GM12891 (cell line): ENCODE measurements at regions not wholly inside any gene's neighbourhood (a gene's known extent, or its start where the extent isn't known, plus 50 kb on each side); places are given as distances from the start of the nearest gene placed in this dataset.
A peak's percentile ranks its signal among the peaks of the same experiment; 100 is the strongest.
"Not testable (repeated sequence)": the region's sequence is repeated elsewhere in the genome, so short reads cannot be mapped to it uniquely, and the experiment has no call there.

Experiments
- DNase-seq: peaks from one replicate; pipeline ENCODE4 v3.0.0; 2011; ENCODE audit warnings: low spot score; ENCODE audit not compliant: insufficient read length
- FAIRE-seq: peaks from 2 replicates; lab custom pipeline; 2011; peaks lifted over from hg19 to GRCh38; lab: Jason Lieb, UNC
- PAX5 ChIP-seq: IDR thresholded peaks from 2 replicates; pipeline ENCODE4 v1.6.1; 2011; ENCODE audit warnings: low read length, moderate library complexity, mild to moderate bottlenecking; ENCODE audit not compliant: insufficient read depth, severe bottlenecking
- POLR2A ChIP-seq: IDR thresholded peaks from 2 replicates; pipeline ENCODE4 v1.6.1; 2011; ENCODE audit warnings: low read depth, low read length, control low read depth
- POLR2AphosphoS5 ChIP-seq: IDR thresholded peaks from 2 replicates; pipeline ENCODE4 v1.6.1; 2011; ENCODE audit warnings: low read depth, low read length, control low read depth
- POU2F2 ChIP-seq: IDR thresholded peaks from 2 replicates; pipeline ENCODE4 v1.6.1; 2011; ENCODE audit warnings: low read depth, mild to moderate bottlenecking, control low read depth, low read length, moderate library complexity
- SPI1 ChIP-seq: IDR thresholded peaks from 2 replicates; pipeline ENCODE4 v1.6.1; 2011; ENCODE audit warnings: low read depth, low read length, control low read depth
- TAF1 ChIP-seq: IDR thresholded peaks from 2 replicates; pipeline ENCODE4 v1.6.1; 2011; ENCODE audit warnings: low read depth, low read length, control low read depth

GRCh38 chr4:118572991-118573390 lies 112.2 kb upstream of the METTL14 start:
- FAIRE-seq, DNase-seq: not testable (repeated sequence)

DNA sequence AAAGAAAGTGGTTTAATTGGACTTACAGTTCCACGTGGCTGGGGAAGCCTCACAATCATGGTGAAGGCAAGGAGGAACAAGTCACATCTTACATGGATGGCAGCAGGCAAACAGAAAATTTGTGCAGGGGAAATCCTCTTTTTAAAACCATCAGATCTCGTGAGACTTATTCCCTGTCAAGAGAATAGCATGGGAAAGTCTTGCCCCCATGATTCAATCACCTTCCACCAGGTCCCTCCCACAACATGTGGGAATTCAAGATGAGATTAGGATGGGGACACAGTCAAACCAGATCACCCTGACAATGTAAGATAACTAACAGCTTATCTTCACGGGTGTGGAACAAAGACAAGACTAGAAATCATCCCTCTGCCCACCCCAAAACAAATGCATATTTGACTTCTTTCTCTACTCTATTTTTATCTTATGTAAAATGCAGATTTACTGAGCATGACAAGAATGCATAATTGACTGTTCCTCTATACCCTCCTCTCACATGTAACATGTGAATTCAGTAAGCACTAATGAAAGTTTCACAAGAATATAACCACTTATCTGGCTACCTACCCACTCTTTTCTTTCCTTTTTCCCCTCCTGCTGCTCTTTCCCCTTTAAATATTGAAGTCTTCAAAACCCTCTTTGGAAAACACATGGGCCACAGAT lies 110.8 kb upstream of the METTL14 start:
- FAIRE-seq = peak; percentile 89

GRCh38 chr4:118575057-118575456 lies 110.1 kb upstream of the METTL14 start:
- FAIRE-seq, DNase-seq: not testable (repeated sequence)

More for the DNA sequence above, 110.8 kb upstream of the METTL14 start:
- DNase-seq = not testable (repeated sequence)

GRCh38 chr4:118575726-118576125 lies 109.5 kb upstream of the METTL14 start:
- not testable (repeated sequence) for DNase-seq, FAIRE-seq

DNA sequence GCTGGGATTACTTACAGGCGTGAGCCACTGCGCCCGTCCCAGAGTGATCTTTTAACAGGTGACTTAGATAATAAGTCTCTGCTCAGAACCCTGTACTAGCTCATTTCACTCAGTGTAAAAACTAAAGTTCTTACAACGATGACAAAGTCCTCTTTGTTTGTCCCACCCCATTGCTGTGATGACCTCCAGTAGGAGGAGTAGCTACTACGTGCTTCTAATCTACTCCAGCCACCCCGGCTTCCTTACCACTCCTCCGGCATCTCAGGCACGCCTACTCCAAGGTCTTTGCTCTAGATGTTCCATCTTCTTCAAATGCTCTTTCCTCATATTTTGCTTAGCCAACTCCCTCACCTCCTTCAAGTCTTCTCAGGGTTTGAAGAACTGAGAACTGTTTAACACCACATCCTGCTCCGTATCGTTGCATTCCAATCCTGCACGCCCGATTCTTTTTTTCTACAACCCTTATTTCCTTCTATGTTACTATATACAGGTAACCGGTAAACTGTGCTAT lies 108.4 kb upstream of the METTL14 start:
- FAIRE-seq, DNase-seq: not testable (repeated sequence)

DNA sequence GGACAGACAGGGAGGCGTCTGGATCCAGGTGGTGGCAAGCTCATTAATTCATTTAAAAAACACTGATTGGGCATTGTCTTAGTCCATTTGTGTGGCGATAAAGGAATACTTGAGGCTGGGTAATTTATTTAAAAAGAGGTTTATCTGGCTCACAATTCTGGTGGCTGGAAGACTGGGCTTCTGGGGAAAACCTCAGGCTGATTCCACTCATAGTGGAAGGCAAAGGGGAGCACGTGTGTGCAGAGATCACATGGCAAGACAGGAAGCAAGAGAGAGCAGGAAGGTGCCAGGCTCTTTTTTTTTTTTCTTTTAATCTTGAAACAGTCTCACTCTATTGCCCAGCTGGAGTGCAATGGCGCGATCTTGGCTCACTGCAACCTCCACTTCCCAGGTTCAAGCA lies 100.2 kb upstream of the METTL14 start:
- no peak for FAIRE-seq
- TF ChIP-seq TAF1 = no peak
- TF ChIP-seq POLR2A = no peak
- no peak for TF ChIP-seq POLR2AphosphoS5
- TF ChIP-seq POU2F2 = no peak
- no peak for TF ChIP-seq PAX5
- no peak for TF ChIP-seq SPI1

DNA sequence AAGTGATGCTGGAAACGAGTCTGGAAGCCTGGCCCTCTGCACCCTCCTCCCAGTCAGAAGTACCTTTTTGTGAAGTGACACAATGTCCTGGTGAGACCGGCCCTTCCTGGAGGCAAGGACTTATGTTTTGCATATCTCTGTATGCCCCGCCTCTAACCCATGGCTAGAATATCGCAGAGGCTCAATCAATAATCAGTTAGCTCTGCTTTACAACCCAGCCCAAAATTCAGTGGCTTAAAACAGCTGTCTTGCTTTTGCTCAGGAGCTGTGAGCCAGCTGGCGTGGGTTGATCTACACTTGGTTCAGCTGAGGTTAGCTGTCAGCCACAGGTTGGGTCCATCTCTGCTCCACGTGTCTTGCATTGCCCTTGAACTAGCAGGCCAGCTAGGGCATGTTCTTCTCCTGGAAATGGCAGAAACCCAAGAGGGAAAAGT lies 98.8 kb upstream of the METTL14 start:
- FAIRE-seq = no peak
- no peak for DNase-seq
- TF ChIP-seq PAX5 (no peak), TAF1 (no peak), POU2F2 (no peak), SPI1 (no peak), POLR2A (no peak), POLR2AphosphoS5 (no peak)

More for the DNA sequence above, 100.2 kb upstream of the METTL14 start:
- DNase-seq = no peak

DNA sequence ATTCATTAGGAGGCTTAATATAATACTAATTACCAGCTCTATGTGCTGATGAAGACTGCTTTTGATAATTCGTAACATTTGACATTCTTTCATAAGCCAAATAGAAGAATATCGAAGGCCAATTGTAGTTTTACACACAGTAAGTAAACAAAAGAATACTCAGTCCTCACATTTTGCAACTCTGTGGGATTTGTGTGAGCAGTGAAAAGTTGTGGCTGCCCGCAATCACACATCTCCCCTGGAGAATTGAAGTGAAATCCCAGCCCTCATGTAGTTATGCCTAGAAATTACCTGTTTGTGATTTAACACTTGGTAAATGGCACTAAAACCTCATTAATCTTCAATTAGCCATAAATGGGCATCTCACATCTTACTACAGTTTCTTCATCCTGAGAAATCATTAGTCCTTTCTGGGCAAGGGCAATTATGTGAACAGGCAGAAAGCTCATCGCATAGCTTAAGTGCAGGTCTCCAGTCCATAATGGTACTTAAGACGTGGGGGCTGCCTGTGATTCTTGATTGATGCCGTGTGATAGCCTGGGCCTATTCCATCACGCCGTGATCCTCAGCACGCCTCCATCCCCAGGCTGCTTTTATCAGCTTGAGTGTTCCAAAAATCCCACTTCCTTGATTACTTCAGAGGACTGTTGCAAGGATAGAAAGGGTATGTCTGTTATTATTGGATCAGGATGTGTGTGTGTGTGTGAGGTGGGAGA lies 97.9 kb upstream of the METTL14 start:
- DNase-seq = no peak
- FAIRE-seq = no peak
- no peak for TF ChIP-seq TAF1
- no peak for TF ChIP-seq POU2F2
- TF ChIP-seq PAX5 = no peak
- TF ChIP-seq POLR2A = no peak
- no peak for TF ChIP-seq SPI1
- no peak for TF ChIP-seq POLR2AphosphoS5

GRCh38 chr4:118587946-118588345 lies 97.2 kb upstream of the METTL14 start:
- TF ChIP-seq POU2F2 (no peak), SPI1 (no peak), PAX5 (no peak), POLR2AphosphoS5 (no peak), TAF1 (no peak), POLR2A (no peak)
- DNase-seq (no peak), FAIRE-seq (no peak)

DNA sequence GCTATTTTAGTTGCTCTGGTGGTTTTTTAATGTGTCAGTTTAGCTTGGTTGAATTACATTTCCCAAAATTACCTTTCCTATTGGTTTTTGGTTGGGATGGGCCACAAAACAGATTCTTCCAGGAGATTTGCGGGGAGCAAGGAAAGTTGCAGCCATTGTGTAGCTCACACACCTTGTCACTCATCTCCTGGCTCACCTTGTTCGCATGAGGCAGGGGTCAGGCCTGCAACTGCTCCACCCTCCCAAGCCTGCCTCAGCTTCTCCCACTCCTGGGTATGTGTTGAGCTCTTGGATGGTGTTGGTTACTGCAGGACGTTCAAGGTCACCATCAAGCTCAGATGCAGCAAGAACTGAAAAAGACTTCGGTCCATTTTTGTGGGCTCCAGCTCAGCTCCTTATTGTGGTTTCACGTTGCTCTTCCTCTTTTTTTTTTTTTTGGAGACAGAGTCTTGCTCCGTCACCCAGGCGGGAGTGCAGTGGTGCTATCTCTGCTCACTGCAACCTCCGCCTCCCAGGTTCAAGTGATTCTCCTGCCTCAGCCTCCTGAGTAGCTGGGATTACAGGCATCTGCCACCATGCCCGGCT lies 95.6 kb upstream of the METTL14 start:
- FAIRE-seq = no peak
- DNase-seq = no peak
- TF ChIP-seq POU2F2 (no peak), POLR2AphosphoS5 (no peak), TAF1 (no peak), PAX5 (no peak), POLR2A (no peak), SPI1 (no peak)
